K562 (cell line): ENCODE measurements at regions not wholly inside any gene's neighbourhood (a gene's known extent, or its start where the extent isn't known, plus 50 kb on each side); places are given as distances from the start of the nearest gene placed in this dataset.

Experiments used
- ATAC-seq: fragments of 200-7000 bp; cut with Tn5 transposase; 3 replicates; pipeline ENCODE4 v1.9.1; 2020; ENCODE audit warnings: moderate library complexity
- BruUV-seq: library from RNA; stranded (reverse); fragments of 400-500 nt; replicated peaks from 2 replicates; lab custom pipeline; 2021; lab: Mats Ljungman, UMichigan
- CTCF ChIA-PET: fragments of 300-600 bp; formaldehyde crosslinking; extraction: SDS; loops from one replicate; lab custom pipeline; 2021; ENCODE audit warnings: low intra/inter-chr PET ratio; lab: Yijun Ruan, JAX
- POLR2A ChIA-PET: fragments of 300-600, 350-650 bp; sonication (Branson Sonifier 250); formaldehyde crosslinking; extraction: SDS; loops from one replicate; lab custom pipeline; 2021; ENCODE audit warnings: antibody characterized with exemption, inconsistent platforms; lab: Yijun Ruan, JAX
- DNase-seq, 4 experiments: peaks; one replicate each; pipeline versions ENCODE4 v3.0.0 to v3.0.0-alpha.2; 2011 to 2018; ENCODE audit warnings: low spot score in 3 of 4, mixed read lengths in 3 of 4; ENCODE audit errors: extremely low read depth in 1 of 4
- FAIRE-seq: peaks from 2 replicates; lab custom pipeline; 2011; peaks lifted over from hg19 to GRCh38; lab: Jason Lieb, UNC
- H2AFZ ChIP-seq: 2 replicates; pipeline ENCODE4 v1.6.0; 2011; ENCODE audit warnings: low read depth, low read length, control low read depth, inconsistent platforms
- H3K27ac ChIP-seq: fragments of 200-600 bp; 3 replicates; pipeline ENCODE4 v1.8.0; 2011; ENCODE audit warnings: low read depth, mild to moderate bottlenecking, control low read depth, inconsistent platforms, low read length, moderate library complexity, mixed read lengths; ENCODE audit errors: extremely low read depth
- H3K27me3 ChIP-seq, 2 experiments: fragments of 300-600 bp in 1 of 2; 2 replicates in 1 of 2; 3 replicates in 1 of 2; pipeline versions ENCODE4 v1.6.0 to v1.8.0; 2011; ENCODE audit warnings: inconsistent platforms in 2 of 2, low read length in 2 of 2, mild to moderate bottlenecking in 1 of 2, mixed read lengths in 1 of 2, moderate library complexity in 1 of 2; ENCODE audit not compliant: control insufficient read depth in 2 of 2, insufficient read depth in 2 of 2
- H3K36me3 ChIP-seq: fragments of 300-600 bp; 3 replicates; pipeline ENCODE4 v1.8.0; 2011; ENCODE audit warnings: mild to moderate bottlenecking, low read length, inconsistent platforms; ENCODE audit not compliant: control insufficient read depth, insufficient read depth
- H3K4me1 ChIP-seq, 2 experiments: fragments of 200-600 bp in 1 of 2; replicated peaks in 1 of 2; 2 replicates in 1 of 2; 3 replicates in 1 of 2; pipeline versions ENCODE4 v1.5.1 to v1.8.0; 2011; ENCODE audit warnings: inconsistent platforms in 2 of 2, low read length in 2 of 2, mild to moderate bottlenecking in 1 of 2, mixed read lengths in 1 of 2, moderate library complexity in 1 of 2; ENCODE audit not compliant: control insufficient read depth in 2 of 2, insufficient read depth in 2 of 2
- H3K4me2 ChIP-seq: 2 replicates; pipeline ENCODE4 v1.6.1; 2011; ENCODE audit warnings: low read length, control low read depth, inconsistent platforms, mixed read lengths; ENCODE audit not compliant: insufficient read depth
- H3K4me3 ChIP-seq: fragments of 200-600 bp; sonication (generic), shearing (Covaris generic); 2 replicates; pipeline ENCODE4 v1.5.1; 2016; ENCODE audit warnings: control low read depth, inconsistent platforms
- H3K79me2 ChIP-seq: fragments of 200-600 bp; 3 replicates; pipeline ENCODE4 v1.8.0; 2011; ENCODE audit warnings: low read length, inconsistent platforms; ENCODE audit not compliant: control insufficient read depth, insufficient read depth
- H3K9ac ChIP-seq, 2 experiments: 2 replicates each; pipeline versions ENCODE4 v1.6.0 to v1.6.1; 2011; ENCODE audit warnings: low read depth in 2 of 2, low read length in 2 of 2, control low read depth in 1 of 2, inconsistent platforms in 1 of 2, mild to moderate bottlenecking in 1 of 2, mixed read lengths in 1 of 2; ENCODE audit not compliant: insufficient read depth in 1 of 2
- H3K9me1 ChIP-seq: one replicate; pipeline ENCODE4 v1.6.0; 2011; ENCODE audit warnings: inconsistent platforms, mild to moderate bottlenecking, low read length, moderate library complexity; ENCODE audit not compliant: control insufficient read depth, insufficient read depth
- H3K9me3 ChIP-seq: replicated peaks from 2 replicates; pipeline ENCODE4 v1.5.1; 2011; ENCODE audit warnings: low read depth, low read length, inconsistent platforms; ENCODE audit not compliant: control insufficient read depth, insufficient read depth
- H4K20me1 ChIP-seq: replicated peaks from 2 replicates; pipeline ENCODE4 v1.6.1; 2011; ENCODE audit warnings: low read length, inconsistent platforms, mixed read lengths; ENCODE audit not compliant: control insufficient read depth, insufficient read depth
- ARID1B ChIP-seq: fragments of 450-650 bp; IDR thresholded peaks from 2 replicates; pipeline ENCODE4 v1.6.1; 2016; ENCODE audit warnings: antibody characterized with exemption, mild to moderate bottlenecking, inconsistent platforms
- CHD1 ChIP-seq: fragments of 200-600 bp; sonication (generic); IDR thresholded peaks from one replicate; pipeline ENCODE4 v1.6.1; 2012; ENCODE audit warnings: mild to moderate bottlenecking, moderate library complexity, low read length, inconsistent platforms
- ESRRA ChIP-seq: fragments of 450-650 bp; IDR thresholded peaks from 2 replicates; pipeline ENCODE4 v1.6.1; 2014; ENCODE audit warnings: low read depth, mild to moderate bottlenecking, moderate library complexity, borderline replicate concordance
- FOS ChIP-seq: IDR thresholded peaks from 3 replicates; pipeline ENCODE4 v1.6.1; 2011; ENCODE audit not compliant: insufficient read length; ENCODE audit errors: extremely low read depth
- FOXA3 ChIP-seq, 2 experiments: fragments of 450-650 bp in 1 of 2; sonication (generic) in 1 of 2; formaldehyde crosslinking; IDR thresholded peaks in 1 of 2; conservative IDR thresholded peaks in 1 of 2; 2 replicates each; pipeline versions ENCODE4 v1.4.0 to v1.8.0; 2020 to 2022; ENCODE audit warnings: mild to moderate bottlenecking in 2 of 2, missing genetic modification reagents in 1 of 2
- MCM2 ChIP-seq: fragments of 450-650 bp; IDR thresholded peaks from 2 replicates; pipeline ENCODE4 v1.6.1; 2017; ENCODE audit warnings: low read depth, mild to moderate bottlenecking
- MLX ChIP-seq, 2 experiments: fragments of 450-650 bp in 1 of 2; sonication (generic) in 1 of 2; formaldehyde crosslinking; conservative IDR thresholded peaks; 2 replicates each; pipeline versions ENCODE4 v1.4.0 to v1.8.1; 2020 to 2022; ENCODE audit warnings: mild to moderate bottlenecking in 1 of 2, missing genetic modification reagents in 1 of 2
- NCOA1 ChIP-seq: fragments of 450-650 bp; IDR thresholded peaks from 2 replicates; pipeline ENCODE4 v1.6.1; 2016; ENCODE audit warnings: low read depth
- PPARD ChIP-seq: fragments of 250-450 bp; sonication (Bioruptor Pico); IDR thresholded peaks from 2 replicates; pipeline ENCODE4 v1.8.0; 2022; ENCODE audit warnings: inconsistent platforms, mild to moderate bottlenecking, moderate library complexity
- SNIP1 ChIP-seq: fragments of 450-650 bp; IDR thresholded peaks from 2 replicates; pipeline ENCODE4 v1.7.1; 2017; ENCODE audit warnings: low read depth, mild to moderate bottlenecking
- SNRNP70 ChIP-seq: fragments of 200-400 bp; formaldehyde crosslinking; optimal IDR thresholded peaks from 2 replicates; pipeline ENCODE3; 2017; ENCODE audit warnings: low read depth, low read length
- SRSF3 ChIP-seq: fragments of 200-400 bp; formaldehyde crosslinking; IDR thresholded peaks from 2 replicates; pipeline ENCODE4 v1.6.1; 2016; ENCODE audit warnings: mild to moderate bottlenecking, low read length, moderate library complexity; ENCODE audit not compliant: insufficient read depth
- ZBTB17 ChIP-seq: fragments of 450-650 bp; formaldehyde crosslinking; IDR thresholded peaks from 2 replicates; pipeline ENCODE4 v1.4.0; 2020; ENCODE audit warnings: mild to moderate bottlenecking
- ZBTB8A ChIP-seq: fragments of 450-650 bp; IDR thresholded peaks from 2 replicates; pipeline ENCODE4 v1.6.1; 2018; ENCODE audit warnings: mild to moderate bottlenecking, moderate library complexity; ENCODE audit not compliant: partially characterized antibody
- ZFP1 ChIP-seq: fragments of 450-650 bp; formaldehyde crosslinking; IDR thresholded peaks from 2 replicates; pipeline ENCODE4 v1.4.0; 2020; ENCODE audit warnings: mild to moderate bottlenecking, mixed read lengths
- ZNF589 ChIP-seq: fragments of 200-800 bp; sonication (Bioruptor generic); IDR thresholded peaks from 2 replicates; pipeline ENCODE4 v1.6.1; 2016; ENCODE audit warnings: low read depth, missing genetic modification characterization, missing compliant biosample characterization
- ZNF740 ChIP-seq, 3 experiments: fragments of 200-800 bp in 1 of 3; sonication (Bioruptor generic) in 1 of 3; sonication (generic) in 1 of 3; formaldehyde crosslinking in 1 of 3; IDR thresholded peaks; 2 replicates each; pipeline versions ENCODE4 v1.6.1 to v1.8.0; 2016 to 2022; ENCODE audit warnings: mild to moderate bottlenecking in 2 of 3, missing compliant biosample characterization in 2 of 3, missing genetic modification characterization in 2 of 3, missing genetic modification reagents in 1 of 3
- WGBS: fragments of 100-300 bp; shearing (Covaris generic); methylation state at CpG from one replicate; pipeline ENCODE4 v1.1.6; 2016; ENCODE audit warnings: low coverage, mixed read lengths; ENCODE audit not compliant: insufficient coverage; ENCODE audit errors: missing lambda C conversion rate; 5-methylcytosine and 5-hydroxymethylcytosine counted together
- in situ Hi-C: fragments of 300-500 bp; cut with MboI; formaldehyde crosslinking; loops from 4 replicates; pipeline ENCODE4 v1.15.0; 2018; ENCODE audit warnings: inconsistent platforms, mixed read lengths
- intact Hi-C: fragments of 100-400 bp; cut with micrococcal nuclease; formaldehyde crosslinking; loops from 2 replicates; pipeline ENCODE4 v1.14.2; 2022

- TF ChIP-seq ARID1B = no peak
- no peak for TF ChIP-seq MLX (CRISPR knock-in tag; conservative IDR thresholded peaks at IDR 0.05)
- no peak for TF ChIP-seq ZBTB8A
- TF ChIP-seq ZNF589 = no peak
- TF ChIP-seq SRSF3 = no peak
- no peak for TF ChIP-seq PPARD (CRISPR knock-in tag)
- no peak for TF ChIP-seq FOXA3 (CRISPR knock-in tag; conservative IDR thresholded peaks at IDR 0.05 in 1 of 2, IDR thresholded peaks at IDR 0.05 in 1 of 2)
These were observed 123.6 kb downstream of the IRX2 start (continued) for GRCh38 chr5:2627867-2628266.

- Histone ChIP-seq H3K4me1 (no peaks in the 10 kb centered on the region), H3K4me2 (no peak overlapping the region), H3K9me1 (no peaks in the 10 kb centered on the region), H3K27me3 (peaks cover 7 to 26% of the 10 kb centered on the region in 2 experiments; a peak in 4 of 5 replicates), H3K9me3 (no peaks in the 10 kb centered on the region), H3K4me3 (no peak overlapping the region), H4K20me1 (no peaks in the 10 kb centered on the region; the same call in 1 of the 2 replicates), H3K9ac (no peak overlapping the region), H3K27ac (no peak overlapping the region), H3K79me2 (no peaks in the 10 kb centered on the region), H2AFZ (no peak overlapping the region), H3K36me3 (no peaks in the 10 kb centered on the region)
- intact Hi-C loops (no loop called here), in situ Hi-C loops (no loop called here)
- no peak for DNase-seq
- POLR2A ChIA-PET = no interaction called here
- no peak for FAIRE-seq
- BruUV-seq = no TSS peak
- WGBS = 0% methylated on average over 2 of the region's 2 CpGs
- ATAC-seq = no peak
- CTCF ChIA-PET = no interaction called here
- TF ChIP-seq ZBTB17 (CRISPR knock-in tag) = no peak
- TF ChIP-seq ESRRA = no peak
- TF ChIP-seq FOS = no peak
- no peak for TF ChIP-seq CHD1
- no peak for TF ChIP-seq ZNF740 (CRISPR knock-in tag; IDR thresholded peaks at IDR 0.05)
- no peak for TF ChIP-seq ZNF740 (tag; IDR thresholded peaks at IDR 0.05)
- TF ChIP-seq ZFP1 (CRISPR knock-in tag) = no peak
- TF ChIP-seq SNIP1 = no peak
- TF ChIP-seq SNRNP70 = no peak
- TF ChIP-seq NCOA1 = no peak
- no peak for TF ChIP-seq MCM2
These were observed 124.9 kb downstream of the IRX2 start for GRCh38 chr5:2626572-2626971.
